Ovary (tissue), 3 donors: ENCODE measurements at regions not wholly inside any gene's neighbourhood (a gene's known extent, or its start where the extent isn't known, plus 50 kb on each side); places are given as distances from the start of the nearest gene placed in this dataset.

Experiments
- EP300 ChIP-seq: sonication (generic); formaldehyde crosslinking; IDR thresholded peaks from one replicate; pipeline ENCODE4 v1.6.1; 2017; ENCODE audit warnings: antibody characterized with exemption
- POLR2A ChIP-seq: fragments of 450-650 bp; IDR thresholded peaks from one replicate; pipeline ENCODE4 v1.6.1; 2017; ENCODE audit warnings: antibody characterized with exemption, mild to moderate bottlenecking, moderate library complexity
- TF ChIP-seq, protein P1 (sequence below), 3 donors: fragments of 450-650 bp in 2 of 3; fragments of 200-600 bp in 1 of 3; IDR thresholded peaks; one replicate each; pipeline versions ENCODE4 v1.5.1 to v1.8.0; 2016 to 2022; ENCODE audit warnings: antibody characterized with exemption in 3 of 3, mild to moderate bottlenecking in 1 of 3
- donor health status: DM: no; HTN: no; CAD: no.

DNA sequence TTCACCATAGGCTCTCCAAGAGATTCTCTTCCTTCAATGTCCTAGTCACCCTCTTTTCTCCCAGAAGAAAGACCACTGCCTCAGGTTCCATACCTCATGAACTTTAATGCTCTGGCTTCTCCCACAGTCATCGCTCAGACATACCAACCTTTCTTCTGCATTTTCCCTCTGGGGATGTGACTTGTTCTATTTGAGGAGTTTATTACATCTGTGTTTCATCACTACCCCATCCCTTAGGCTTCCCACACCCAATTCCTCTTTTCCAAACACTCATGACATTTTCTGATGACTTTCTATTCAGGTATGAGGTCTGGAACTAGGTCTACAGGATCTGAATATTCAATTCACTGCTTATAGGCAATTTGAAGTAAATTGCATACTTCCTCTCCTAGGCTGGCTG is 298.6 kb upstream of the MAP2 start:
- TF ChIP-seq, protein P1, sequence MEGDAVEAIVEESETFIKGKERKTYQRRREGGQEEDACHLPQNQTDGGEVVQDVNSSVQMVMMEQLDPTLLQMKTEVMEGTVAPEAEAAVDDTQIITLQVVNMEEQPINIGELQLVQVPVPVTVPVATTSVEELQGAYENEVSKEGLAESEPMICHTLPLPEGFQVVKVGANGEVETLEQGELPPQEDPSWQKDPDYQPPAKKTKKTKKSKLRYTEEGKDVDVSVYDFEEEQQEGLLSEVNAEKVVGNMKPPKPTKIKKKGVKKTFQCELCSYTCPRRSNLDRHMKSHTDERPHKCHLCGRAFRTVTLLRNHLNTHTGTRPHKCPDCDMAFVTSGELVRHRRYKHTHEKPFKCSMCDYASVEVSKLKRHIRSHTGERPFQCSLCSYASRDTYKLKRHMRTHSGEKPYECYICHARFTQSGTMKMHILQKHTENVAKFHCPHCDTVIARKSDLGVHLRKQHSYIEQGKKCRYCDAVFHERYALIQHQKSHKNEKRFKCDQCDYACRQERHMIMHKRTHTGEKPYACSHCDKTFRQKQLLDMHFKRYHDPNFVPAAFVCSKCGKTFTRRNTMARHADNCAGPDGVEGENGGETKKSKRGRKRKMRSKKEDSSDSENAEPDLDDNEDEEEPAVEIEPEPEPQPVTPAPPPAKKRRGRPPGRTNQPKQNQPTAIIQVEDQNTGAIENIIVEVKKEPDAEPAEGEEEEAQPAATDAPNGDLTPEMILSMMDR (IDR thresholded peaks at IDR 0.05), result no peak
- TF ChIP-seq POLR2A, result no peak
- no peak for TF ChIP-seq EP300
